K562 (cell line): ENCODE measurements at regions not wholly inside any gene's neighbourhood (a gene's known extent, or its start where the extent isn't known, plus 50 kb on each side); places are given as distances from the start of the nearest gene placed in this dataset.

Experiments used
- ATAC-seq: fragments of 200-7000 bp; cut with Tn5 transposase; 3 replicates; pipeline ENCODE4 v1.9.1; 2020; ENCODE audit warnings: moderate library complexity
- BruUV-seq: library from RNA; stranded (reverse); fragments of 400-500 nt; replicated peaks from 2 replicates; lab custom pipeline; 2021; lab: Mats Ljungman, UMichigan
- CTCF ChIA-PET: fragments of 300-600 bp; formaldehyde crosslinking; extraction: SDS; loops from one replicate; lab custom pipeline; 2021; ENCODE audit warnings: low intra/inter-chr PET ratio; lab: Yijun Ruan, JAX
- POLR2A ChIA-PET: fragments of 300-600, 350-650 bp; sonication (Branson Sonifier 250); formaldehyde crosslinking; extraction: SDS; loops from one replicate; lab custom pipeline; 2021; ENCODE audit warnings: antibody characterized with exemption, inconsistent platforms; lab: Yijun Ruan, JAX
- DNase-seq, 4 experiments: peaks; one replicate each; pipeline versions ENCODE4 v3.0.0 to v3.0.0-alpha.2; 2011 to 2018; ENCODE audit warnings: low spot score in 3 of 4, mixed read lengths in 3 of 4; ENCODE audit errors: extremely low read depth in 1 of 4
- FAIRE-seq: peaks from 2 replicates; lab custom pipeline; 2011; peaks lifted over from hg19 to GRCh38; lab: Jason Lieb, UNC
- H2AFZ ChIP-seq: 2 replicates; pipeline ENCODE4 v1.6.0; 2011; ENCODE audit warnings: low read depth, low read length, control low read depth, inconsistent platforms
- H3K27ac ChIP-seq: fragments of 200-600 bp; 3 replicates; pipeline ENCODE4 v1.8.0; 2011; ENCODE audit warnings: low read depth, mild to moderate bottlenecking, control low read depth, inconsistent platforms, low read length, moderate library complexity, mixed read lengths; ENCODE audit errors: extremely low read depth
- H3K27me3 ChIP-seq, 2 experiments: fragments of 300-600 bp in 1 of 2; 2 replicates in 1 of 2; 3 replicates in 1 of 2; pipeline versions ENCODE4 v1.6.0 to v1.8.0; 2011; ENCODE audit warnings: inconsistent platforms in 2 of 2, low read length in 2 of 2, mild to moderate bottlenecking in 1 of 2, mixed read lengths in 1 of 2, moderate library complexity in 1 of 2; ENCODE audit not compliant: control insufficient read depth in 2 of 2, insufficient read depth in 2 of 2
- H3K36me3 ChIP-seq: fragments of 300-600 bp; 3 replicates; pipeline ENCODE4 v1.8.0; 2011; ENCODE audit warnings: mild to moderate bottlenecking, low read length, inconsistent platforms; ENCODE audit not compliant: control insufficient read depth, insufficient read depth
- H3K4me1 ChIP-seq, 2 experiments: fragments of 200-600 bp in 1 of 2; replicated peaks in 1 of 2; 2 replicates in 1 of 2; 3 replicates in 1 of 2; pipeline versions ENCODE4 v1.5.1 to v1.8.0; 2011; ENCODE audit warnings: inconsistent platforms in 2 of 2, low read length in 2 of 2, mild to moderate bottlenecking in 1 of 2, mixed read lengths in 1 of 2, moderate library complexity in 1 of 2; ENCODE audit not compliant: control insufficient read depth in 2 of 2, insufficient read depth in 2 of 2
- H3K4me2 ChIP-seq: 2 replicates; pipeline ENCODE4 v1.6.1; 2011; ENCODE audit warnings: low read length, control low read depth, inconsistent platforms, mixed read lengths; ENCODE audit not compliant: insufficient read depth
- H3K4me3 ChIP-seq: fragments of 200-600 bp; sonication (generic), shearing (Covaris generic); 2 replicates; pipeline ENCODE4 v1.5.1; 2016; ENCODE audit warnings: control low read depth, inconsistent platforms
- H3K79me2 ChIP-seq: fragments of 200-600 bp; 3 replicates; pipeline ENCODE4 v1.8.0; 2011; ENCODE audit warnings: low read length, inconsistent platforms; ENCODE audit not compliant: control insufficient read depth, insufficient read depth
- H3K9ac ChIP-seq, 2 experiments: 2 replicates each; pipeline versions ENCODE4 v1.6.0 to v1.6.1; 2011; ENCODE audit warnings: low read depth in 2 of 2, low read length in 2 of 2, control low read depth in 1 of 2, inconsistent platforms in 1 of 2, mild to moderate bottlenecking in 1 of 2, mixed read lengths in 1 of 2; ENCODE audit not compliant: insufficient read depth in 1 of 2
- H3K9me1 ChIP-seq: one replicate; pipeline ENCODE4 v1.6.0; 2011; ENCODE audit warnings: inconsistent platforms, mild to moderate bottlenecking, low read length, moderate library complexity; ENCODE audit not compliant: control insufficient read depth, insufficient read depth
- H3K9me3 ChIP-seq: replicated peaks from 2 replicates; pipeline ENCODE4 v1.5.1; 2011; ENCODE audit warnings: low read depth, low read length, inconsistent platforms; ENCODE audit not compliant: control insufficient read depth, insufficient read depth
- H4K20me1 ChIP-seq: replicated peaks from 2 replicates; pipeline ENCODE4 v1.6.1; 2011; ENCODE audit warnings: low read length, inconsistent platforms, mixed read lengths; ENCODE audit not compliant: control insufficient read depth, insufficient read depth
- BDP1 ChIP-seq: IDR thresholded peaks from 3 replicates; pipeline ENCODE4 v1.6.1; 2011; ENCODE audit not compliant: insufficient read length, insufficient read depth
- EWSR1 ChIP-seq: fragments of 450-650 bp; IDR thresholded peaks from 2 replicates; pipeline ENCODE4 v1.6.1; 2018; ENCODE audit warnings: borderline replicate concordance, mild to moderate bottlenecking, low read depth, moderate library complexity; ENCODE audit not compliant: partially characterized antibody
- KAT2B ChIP-seq: IDR thresholded peaks from one replicate; pipeline ENCODE4 v1.6.1; 2012; ENCODE audit warnings: low read depth, mild to moderate bottlenecking, control low read depth, inconsistent platforms, low read length, moderate library complexity
- KLF10 ChIP-seq: fragments of 250-450 bp; sonication (Bioruptor Pico); IDR thresholded peaks from 2 replicates; pipeline ENCODE4 v1.6.1; 2021; ENCODE audit warnings: matching md5 sums
- MTF1 ChIP-seq: fragments of 250-450 bp; sonication (Bioruptor Pico); IDR thresholded peaks from 2 replicates; pipeline ENCODE4 v1.9.0; 2021; ENCODE audit warnings: moderate library complexity, mild to moderate bottlenecking, inconsistent platforms, borderline replicate concordance
- PHF20 ChIP-seq: fragments of 450-650 bp; IDR thresholded peaks from 2 replicates; pipeline ENCODE4 v1.6.1; 2018; ENCODE audit not compliant: partially characterized antibody
- SNIP1 ChIP-seq: fragments of 450-650 bp; IDR thresholded peaks from 2 replicates; pipeline ENCODE4 v1.7.1; 2017; ENCODE audit warnings: low read depth, mild to moderate bottlenecking
- TCFL5 ChIP-seq: fragments of 250-450 bp; sonication (Bioruptor Pico); conservative IDR thresholded peaks from 2 replicates; pipeline ENCODE4 v1.6.1; 2021; ENCODE audit warnings: mild to moderate bottlenecking, moderate library complexity, matching md5 sums
- TOE1 ChIP-seq, 2 experiments: fragments of 450-650 bp in 1 of 2; sonication (generic) in 1 of 2; formaldehyde crosslinking in 1 of 2; IDR thresholded peaks; 2 replicates each; pipeline versions ENCODE4 v1.7.1 to v1.8.0; 2016 to 2022; ENCODE audit warnings: borderline replicate concordance in 2 of 2, mild to moderate bottlenecking in 2 of 2, antibody characterized with exemption in 1 of 2, inconsistent platforms in 1 of 2, low read depth in 1 of 2, missing genetic modification reagents in 1 of 2, moderate library complexity in 1 of 2
- ZNF140 ChIP-seq: fragments of 250-450 bp; sonication (Bioruptor Pico); IDR thresholded peaks from 2 replicates; pipeline ENCODE4 v1.8.0; 2021; ENCODE audit warnings: moderate library complexity, mild to moderate bottlenecking, inconsistent platforms
- ZNF583 ChIP-seq: fragments of 250-450 bp; sonication (Bioruptor Pico); IDR thresholded peaks from 2 replicates; pipeline ENCODE4 v1.4.0; 2020
- WGBS: fragments of 100-300 bp; shearing (Covaris generic); methylation state at CpG from one replicate; pipeline ENCODE4 v1.1.6; 2016; ENCODE audit warnings: low coverage, mixed read lengths; ENCODE audit not compliant: insufficient coverage; ENCODE audit errors: missing lambda C conversion rate; 5-methylcytosine and 5-hydroxymethylcytosine counted together
- in situ Hi-C: fragments of 300-500 bp; cut with MboI; formaldehyde crosslinking; loops from 4 replicates; pipeline ENCODE4 v1.15.0; 2018; ENCODE audit warnings: inconsistent platforms, mixed read lengths
- intact Hi-C: fragments of 100-400 bp; cut with micrococcal nuclease; formaldehyde crosslinking; loops from 2 replicates; pipeline ENCODE4 v1.14.2; 2022
- TF ChIP-seq, protein P1 (sequence below): fragments of 250-450 bp; sonication (Bioruptor Pico); IDR thresholded peaks from 2 replicates; pipeline ENCODE4 v1.4.0; 2020; ENCODE audit warnings: mild to moderate bottlenecking
- TF ChIP-seq, protein P2 (sequence below): fragments of 250-450 bp; sonication (Bioruptor Pico); IDR thresholded peaks from 2 replicates; pipeline ENCODE4 v1.5.0; 2021; ENCODE audit warnings: mild to moderate bottlenecking, moderate library complexity
- TF ChIP-seq, protein P3 (sequence below): fragments of 250-450 bp; sonication (Bioruptor Pico); IDR thresholded peaks from 2 replicates; pipeline ENCODE4 v1.8.0; 2021; ENCODE audit warnings: mild to moderate bottlenecking, moderate library complexity

DNA sequence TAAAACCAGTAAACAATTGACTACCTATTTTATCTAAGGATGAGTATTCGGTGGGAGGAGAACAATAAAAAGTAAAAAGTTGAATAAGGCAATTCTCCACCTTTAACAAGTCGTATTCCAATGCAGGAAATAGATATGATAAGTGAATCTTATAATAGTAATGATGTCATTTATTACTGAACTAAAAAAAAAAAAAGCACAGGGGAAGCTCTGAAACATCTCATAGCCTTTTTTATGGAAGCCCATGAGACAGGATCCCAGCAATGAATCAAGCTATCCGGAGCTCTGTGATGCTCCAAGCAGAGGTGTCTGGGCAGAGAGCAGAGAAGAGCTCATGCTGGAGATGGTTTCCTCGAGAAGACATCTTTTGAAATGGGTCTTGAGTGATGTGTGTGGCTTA lies 376.0 kb downstream of the ICE1 start:
- 0% methylated on average over 4 of the region's 4 CpGs for WGBS
- Histone ChIP-seq H3K9me1 (no peaks in the 10 kb centered on the region), H3K9ac (no peak overlapping the region), H3K4me3 (no peak overlapping the region), H4K20me1 (no peaks in the 10 kb centered on the region), H3K9me3 (no peaks in the 10 kb centered on the region), H3K4me2 (no peak overlapping the region), H3K79me2 (no peaks in the 10 kb centered on the region), H3K27me3 (peaks cover 6 to 32% of the 10 kb centered on the region in 2 experiments; a peak in 2 of 5 replicates), H2AFZ (no peak overlapping the region), H3K4me1 (no peaks in the 10 kb centered on the region), H3K27ac (no peak overlapping the region), H3K36me3 (no peaks in the 10 kb centered on the region)
- ATAC-seq (no peak), DNase-seq (no peak), FAIRE-seq (no peak)
- TF ChIP-seq SNIP1, result no peak
- TF ChIP-seq, protein P1, sequence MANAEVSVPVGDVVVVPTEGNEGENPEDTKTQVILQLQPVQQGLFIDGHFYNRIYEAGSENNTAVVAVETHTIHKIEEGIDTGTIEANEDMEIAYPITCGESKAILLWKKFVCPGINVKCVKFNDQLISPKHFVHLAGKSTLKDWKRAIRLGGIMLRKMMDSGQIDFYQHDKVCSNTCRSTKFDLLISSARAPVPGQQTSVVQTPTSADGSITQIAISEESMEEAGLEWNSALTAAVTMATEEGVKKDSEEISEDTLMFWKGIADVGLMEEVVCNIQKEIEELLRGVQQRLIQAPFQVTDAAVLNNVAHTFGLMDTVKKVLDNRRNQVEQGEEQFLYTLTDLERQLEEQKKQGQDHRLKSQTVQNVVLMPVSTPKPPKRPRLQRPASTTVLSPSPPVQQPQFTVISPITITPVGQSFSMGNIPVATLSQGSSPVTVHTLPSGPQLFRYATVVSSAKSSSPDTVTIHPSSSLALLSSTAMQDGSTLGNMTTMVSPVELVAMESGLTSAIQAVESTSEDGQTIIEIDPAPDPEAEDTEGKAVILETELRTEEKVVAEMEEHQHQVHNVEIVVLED (CRISPR knock-in tag), result no peak
- no peak for TF ChIP-seq ZNF583 (CRISPR knock-in tag)
- TF ChIP-seq KAT2B, result no peak
- TF ChIP-seq, protein P2, sequence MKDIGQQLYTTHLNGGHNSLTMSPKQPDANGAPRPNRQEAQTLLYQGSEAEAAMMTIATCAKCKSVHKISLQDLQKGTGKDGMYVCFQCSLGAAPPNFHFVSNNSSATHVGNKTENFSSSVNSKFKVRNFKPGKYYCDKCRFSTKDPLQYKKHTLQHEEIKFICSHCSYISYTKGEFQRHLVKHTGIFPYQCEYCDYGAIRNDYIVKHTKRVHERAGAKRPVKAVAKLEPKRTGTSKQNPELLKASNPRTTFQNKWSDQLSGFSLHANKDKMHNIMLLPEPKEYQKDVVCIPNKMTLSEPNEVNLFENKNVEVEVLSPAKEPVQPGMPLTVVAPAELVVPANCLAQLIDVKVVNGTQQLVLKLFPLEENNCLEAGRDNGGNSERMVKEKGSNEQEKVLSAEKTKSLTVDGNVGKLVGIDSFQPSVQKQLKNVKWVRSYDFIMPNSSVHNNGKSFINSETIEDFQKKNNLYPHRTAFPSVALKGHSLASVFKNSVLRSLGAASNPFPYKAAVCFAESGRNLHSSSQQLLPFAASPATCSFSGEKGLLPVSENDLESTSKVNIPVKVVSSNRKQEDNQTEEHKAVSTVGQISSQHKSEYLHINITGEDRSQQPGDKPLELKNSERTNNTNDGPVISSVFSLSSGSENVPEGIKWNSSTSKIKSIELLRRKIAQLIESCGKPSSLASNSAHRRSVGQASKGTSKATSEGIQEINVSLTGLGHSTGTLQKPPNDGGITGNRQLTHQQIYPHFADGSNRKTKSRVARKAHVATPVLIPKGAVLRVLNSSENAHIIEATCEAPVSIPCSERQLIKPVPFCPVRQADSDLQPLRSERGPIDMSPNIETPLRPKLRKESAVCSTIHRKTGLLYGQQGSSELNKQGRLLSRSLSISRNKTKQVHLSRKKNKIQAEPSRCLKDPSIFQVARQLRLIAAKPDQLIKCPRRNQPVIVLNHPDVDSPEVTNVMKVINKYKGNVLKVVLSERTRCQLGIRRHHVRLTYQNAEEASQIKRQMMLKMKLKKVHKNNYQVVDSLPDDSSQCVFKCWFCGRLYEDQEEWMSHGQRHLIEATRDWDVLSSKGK, result no peak
- TF ChIP-seq ZNF140 (CRISPR knock-in tag), result no peak
- TF ChIP-seq KLF10 (CRISPR knock-in tag), result no peak
- no peak for TF ChIP-seq BDP1
- TF ChIP-seq TOE1 (IDR thresholded peaks at IDR 0.05; ENCODE audit: borderline replicate concordance), result no peak
- no peak for TF ChIP-seq TOE1 (CRISPR knock-in tag; IDR thresholded peaks at IDR 0.05; ENCODE audit: borderline replicate concordance, low read depth)
- no peak for TF ChIP-seq TCFL5 (CRISPR knock-in tag)
- TF ChIP-seq MTF1, result no peak
- TF ChIP-seq, protein P3, sequence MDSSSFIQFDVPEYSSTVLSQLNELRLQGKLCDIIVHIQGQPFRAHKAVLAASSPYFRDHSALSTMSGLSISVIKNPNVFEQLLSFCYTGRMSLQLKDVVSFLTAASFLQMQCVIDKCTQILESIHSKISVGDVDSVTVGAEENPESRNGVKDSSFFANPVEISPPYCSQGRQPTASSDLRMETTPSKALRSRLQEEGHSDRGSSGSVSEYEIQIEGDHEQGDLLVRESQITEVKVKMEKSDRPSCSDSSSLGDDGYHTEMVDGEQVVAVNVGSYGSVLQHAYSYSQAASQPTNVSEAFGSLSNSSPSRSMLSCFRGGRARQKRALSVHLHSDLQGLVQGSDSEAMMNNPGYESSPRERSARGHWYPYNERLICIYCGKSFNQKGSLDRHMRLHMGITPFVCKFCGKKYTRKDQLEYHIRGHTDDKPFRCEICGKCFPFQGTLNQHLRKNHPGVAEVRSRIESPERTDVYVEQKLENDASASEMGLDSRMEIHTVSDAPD (CRISPR knock-in tag), result no peak
- no peak for TF ChIP-seq EWSR1
- TF ChIP-seq PHF20, result no peak
- no TSS peak for BruUV-seq
- in situ Hi-C loops (no loop called here), intact Hi-C loops (no loop called here)
- ChIA-PET CTCF (no interaction called here), POLR2A (no interaction called here)
